Ascending aorta (tissue), 2 donors: ENCODE measurements at regions not wholly inside any gene's neighbourhood (a gene's known extent, or its start where the extent isn't known, plus 50 kb on each side); places are given as distances from the start of the nearest gene placed in this dataset.
"Not testable (repeated sequence)": the region's sequence is repeated elsewhere in the genome, so short reads cannot be mapped to it uniquely, and the experiment has no call there.

Experiments used
- DNase-seq, 2 donors: peaks; one replicate each; pipeline ENCODE4 v3.0.0-alpha.2; 2019; ENCODE audit warnings: low spot score in 2 of 2
- H3K27ac ChIP-seq, 2 donors: fragments of 200-600 bp; sonication (generic); one replicate each; pipeline ENCODE4 v1.5.1; 2016 to 2017; ENCODE audit warnings: mild to moderate bottlenecking in 1 of 2
- H3K27me3 ChIP-seq: fragments of 200-600 bp; sonication (generic); one replicate; pipeline ENCODE4 v1.5.1; 2017
- H3K36me3 ChIP-seq, 2 donors: fragments of 200-600 bp; sonication (generic); one replicate each; pipeline ENCODE4 v1.5.1; 2016
- H3K4me1 ChIP-seq, 2 donors: fragments of 200-600 bp; sonication (generic); one replicate each; pipeline ENCODE4 v1.5.1; 2016 to 2017; ENCODE audit warnings: mild to moderate bottlenecking in 1 of 2
- H3K4me3 ChIP-seq, 2 donors: fragments of 200-600 bp; sonication (generic); one replicate each; pipeline ENCODE4 v1.5.1; 2016 to 2017; ENCODE audit warnings: mild to moderate bottlenecking in 1 of 2
- H3K9me3 ChIP-seq, 2 donors: fragments of 200-600 bp; sonication (generic); one replicate each; pipeline ENCODE4 v1.5.1; 2016
- CTCF ChIP-seq, 3 experiments: fragments of 200-600 bp in 2 of 3; fragments of 450-650 bp in 1 of 3; sonication (generic) in 2 of 3; IDR thresholded peaks; one replicate each; pipeline ENCODE4 v1.5.1; 2016 to 2019; ENCODE audit warnings: antibody characterized with exemption in 3 of 3, mild to moderate bottlenecking in 1 of 3, moderate library complexity in 1 of 3
- intact Hi-C: fragments of 100-400 bp; cut with DNase I; formaldehyde crosslinking; loops from one replicate; pipeline ENCODE4 v1.15.1; 2023

DNA sequence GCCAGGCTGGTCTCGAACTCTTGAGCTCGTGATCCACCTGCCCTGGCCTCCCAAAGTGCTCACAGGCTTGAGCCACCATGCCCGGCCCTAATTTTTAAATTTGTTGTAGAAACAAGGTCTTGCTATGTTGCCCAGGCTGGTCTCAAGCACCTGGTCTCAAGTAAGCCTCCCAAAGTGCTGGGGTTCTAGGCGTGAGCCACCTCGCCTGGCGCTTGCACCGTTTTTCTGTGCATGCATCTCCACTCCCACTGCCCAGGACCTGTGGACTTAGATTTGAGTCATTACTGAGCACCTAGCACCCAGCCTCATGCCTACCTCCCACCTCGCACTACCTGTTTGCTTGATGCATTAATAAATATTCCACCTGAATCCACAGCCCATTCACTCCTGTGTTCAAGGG, 1359.1 kb downstream of the CDH12 start:
- H3K27me3 ChIP-seq, H3K27ac ChIP-seq, DNase-seq, H3K9me3 ChIP-seq, H3K4me3 ChIP-seq, intact Hi-C loops, H3K4me1 ChIP-seq: not testable (repeated sequence)
- H3K36me3 ChIP-seq, result peaks cover 15 to 23% of the 10 kb centered on the region in 2 donors

DNA sequence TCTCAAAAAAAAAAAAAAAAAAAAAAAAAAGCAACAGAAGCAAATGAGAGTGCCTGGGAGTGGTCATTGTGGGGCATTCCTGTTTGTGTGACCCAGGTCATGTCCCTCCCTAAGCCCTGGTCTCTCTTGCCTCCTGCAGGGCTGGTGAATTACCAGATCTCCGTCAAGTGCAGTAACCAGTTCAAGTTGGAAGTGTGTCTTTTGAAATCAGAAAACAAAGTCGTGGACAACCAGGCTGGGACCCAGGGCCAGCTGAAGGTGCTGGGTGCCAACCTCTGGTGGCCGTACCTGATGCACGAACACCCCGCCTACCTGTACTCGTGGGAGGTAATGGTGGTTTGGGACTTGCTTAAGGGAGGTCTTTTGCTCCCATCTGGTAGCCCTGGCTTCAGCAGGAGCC, 1362.0 kb downstream of the CDH12 start:
- H3K27me3 ChIP-seq, H3K27ac ChIP-seq, intact Hi-C loops, H3K9me3 ChIP-seq, H3K4me1 ChIP-seq, DNase-seq, H3K4me3 ChIP-seq: not testable (repeated sequence)
- H3K36me3 ChIP-seq, result peaks cover 14% of the 10 kb centered on the region in 2 donors

DNA sequence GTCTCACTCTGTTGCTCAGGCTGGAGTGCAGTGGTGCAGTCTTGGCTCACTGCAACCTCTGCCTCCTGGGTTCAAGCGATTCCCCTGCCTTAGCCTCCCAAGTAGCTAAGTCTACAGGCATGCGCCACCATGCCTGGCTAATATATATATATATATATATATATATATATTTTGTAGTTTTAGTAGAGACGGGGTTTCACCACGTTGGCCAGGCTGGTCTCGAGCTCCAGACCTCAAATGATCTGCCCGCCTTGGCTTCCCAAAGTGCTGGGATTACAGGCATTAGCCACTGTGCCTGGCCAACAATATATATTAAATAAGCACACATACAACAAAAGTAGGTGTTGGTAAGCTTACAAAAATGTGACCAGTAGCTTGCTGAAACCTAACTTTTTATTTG, 1364.3 kb downstream of the CDH12 start:
- H3K4me3 ChIP-seq, intact Hi-C loops, H3K27ac ChIP-seq, H3K9me3 ChIP-seq, H3K36me3 ChIP-seq, H3K27me3 ChIP-seq, H3K4me1 ChIP-seq, DNase-seq: not testable (repeated sequence)

- H3K27me3 ChIP-seq, result not testable (repeated sequence)
Observed at GRCh38 chr5:21485458-21486000, 1367.6 kb downstream of the CDH12 start.

DNA sequence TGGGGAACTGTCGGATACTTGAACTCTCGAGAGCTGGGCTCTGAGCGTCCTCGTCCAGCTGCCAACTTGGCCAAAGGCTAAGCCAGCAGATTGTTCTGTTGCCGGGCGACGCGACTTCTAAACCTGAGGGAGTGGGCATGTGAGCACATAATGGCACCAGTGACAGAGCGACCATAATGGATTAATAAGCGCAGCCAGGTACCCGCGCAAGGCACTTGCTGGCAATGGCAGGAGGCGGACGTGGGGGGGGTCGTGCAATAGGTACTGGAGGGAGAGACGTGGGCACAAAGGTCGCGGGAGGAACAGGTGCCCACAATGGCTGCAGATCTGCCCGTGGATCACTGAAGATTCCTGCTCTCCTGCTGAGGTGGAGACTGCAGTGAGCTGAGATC, 1368.7 kb downstream of the CDH12 start:
- intact Hi-C loops, H3K9me3 ChIP-seq, H3K4me3 ChIP-seq, H3K27me3 ChIP-seq, DNase-seq, H3K4me1 ChIP-seq, H3K27ac ChIP-seq: not testable (repeated sequence)
- peaks cover 6 to 25% of the 10 kb centered on the region in 2 donors for H3K36me3 ChIP-seq

More at GRCh38 chr5:21485458-21486000, 1367.6 kb downstream of the CDH12 start:
- H3K9me3 ChIP-seq, H3K4me3 ChIP-seq, intact Hi-C loops, H3K4me1 ChIP-seq, H3K27ac ChIP-seq, DNase-seq: not testable (repeated sequence)
- peaks cover 3 to 19% of the 10 kb centered on the region in 2 donors for H3K36me3 ChIP-seq
- peak in 1 of 3 experiments; percentile 10 for TF ChIP-seq CTCF (IDR thresholded peaks at IDR 0.05)

GRCh38 chr5:21483790-21484497, 1369.2 kb downstream of the CDH12 start:
- H3K27ac ChIP-seq, H3K4me1 ChIP-seq, H3K27me3 ChIP-seq, H3K9me3 ChIP-seq, H3K4me3 ChIP-seq, DNase-seq, intact Hi-C loops: not testable (repeated sequence)
- peaks cover 6 to 29% of the 10 kb centered on the region in 2 donors for H3K36me3 ChIP-seq

DNA sequence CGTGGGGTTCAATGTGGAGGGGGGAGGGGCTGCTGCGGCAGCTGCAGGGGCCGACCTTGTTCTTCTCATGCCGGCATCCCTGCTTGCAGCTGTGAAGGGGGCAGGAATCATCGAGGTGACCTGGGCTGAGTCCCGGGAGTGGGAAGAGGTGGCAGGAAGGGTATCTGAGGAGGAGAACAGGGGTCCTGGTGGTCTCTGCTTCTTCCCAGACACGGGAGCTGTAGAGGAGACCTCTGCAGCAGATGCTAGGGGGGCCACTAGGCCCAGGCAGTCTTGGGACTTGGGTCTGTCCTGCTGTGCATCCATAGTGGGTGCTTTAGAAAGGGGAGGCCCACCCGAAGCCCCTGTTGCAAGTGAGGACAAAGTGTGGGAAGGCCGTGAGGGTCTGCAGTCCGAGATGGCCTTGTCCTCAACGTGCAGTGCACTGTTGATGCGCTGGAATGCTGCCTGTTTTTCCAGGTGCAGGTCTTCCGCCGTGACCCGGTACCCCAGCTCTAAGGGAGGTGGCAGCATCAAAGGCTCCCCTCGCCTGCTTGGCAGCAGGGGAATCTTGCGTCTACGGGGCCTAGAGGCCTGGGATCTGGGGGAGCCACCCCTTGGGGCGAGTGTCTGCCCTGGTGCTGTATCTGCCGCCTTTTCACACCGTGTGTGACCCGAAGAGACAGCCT, 1370.0 kb downstream of the CDH12 start:
- peaks cover 6 to 33% of the 10 kb centered on the region in 2 donors for H3K36me3 ChIP-seq

GRCh38 chr5:21482522-21482921, 1370.6 kb downstream of the CDH12 start:
- H3K27me3 ChIP-seq, intact Hi-C loops: not testable (repeated sequence)
- H3K36me3 ChIP-seq, result peaks cover 6 to 33% of the 10 kb centered on the region in 2 donors

More for the DNA sequence above, 1370.0 kb downstream of the CDH12 start:
- DNase-seq, intact Hi-C loops, H3K9me3 ChIP-seq, H3K4me1 ChIP-seq, H3K27ac ChIP-seq, H3K27me3 ChIP-seq, H3K4me3 ChIP-seq: not testable (repeated sequence)

GRCh38 chr5:21481320-21482270, 1371.5 kb downstream of the CDH12 start:
- peaks cover 6 to 33% of the 10 kb centered on the region in 2 donors for H3K36me3 ChIP-seq
- DNase-seq, H3K4me3 ChIP-seq, intact Hi-C loops, H3K27ac ChIP-seq, H3K4me1 ChIP-seq, H3K27me3 ChIP-seq, H3K9me3 ChIP-seq: not testable (repeated sequence)

More at GRCh38 chr5:21482522-21482921, 1370.6 kb downstream of the CDH12 start:
- H3K27ac ChIP-seq, H3K4me1 ChIP-seq, H3K9me3 ChIP-seq, H3K4me3 ChIP-seq, DNase-seq: not testable (repeated sequence)

DNA sequence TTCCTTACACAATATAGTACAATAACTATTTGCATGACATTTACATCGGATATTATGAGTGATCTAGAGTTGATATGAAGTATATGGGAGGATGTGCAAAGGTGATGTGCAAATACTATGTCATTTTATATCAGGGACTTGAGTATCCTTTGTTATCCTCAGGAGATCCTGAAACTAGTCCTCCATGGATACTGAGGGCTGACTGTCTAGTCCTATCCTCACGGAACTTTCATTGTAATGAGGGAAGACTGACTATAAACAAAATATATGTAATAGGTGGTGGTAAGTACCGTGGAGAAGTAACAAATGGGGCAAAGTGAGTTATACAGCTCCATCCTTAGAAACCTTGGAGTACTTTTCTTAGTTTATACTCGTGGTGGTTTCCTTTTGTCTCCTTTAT, 1373.1 kb downstream of the CDH12 start:
- H3K9me3 ChIP-seq, DNase-seq, H3K4me3 ChIP-seq, H3K27me3 ChIP-seq, intact Hi-C loops, H3K27ac ChIP-seq, H3K4me1 ChIP-seq: not testable (repeated sequence)
- peaks cover 6 to 33% of the 10 kb centered on the region in 2 donors for H3K36me3 ChIP-seq

DNA sequence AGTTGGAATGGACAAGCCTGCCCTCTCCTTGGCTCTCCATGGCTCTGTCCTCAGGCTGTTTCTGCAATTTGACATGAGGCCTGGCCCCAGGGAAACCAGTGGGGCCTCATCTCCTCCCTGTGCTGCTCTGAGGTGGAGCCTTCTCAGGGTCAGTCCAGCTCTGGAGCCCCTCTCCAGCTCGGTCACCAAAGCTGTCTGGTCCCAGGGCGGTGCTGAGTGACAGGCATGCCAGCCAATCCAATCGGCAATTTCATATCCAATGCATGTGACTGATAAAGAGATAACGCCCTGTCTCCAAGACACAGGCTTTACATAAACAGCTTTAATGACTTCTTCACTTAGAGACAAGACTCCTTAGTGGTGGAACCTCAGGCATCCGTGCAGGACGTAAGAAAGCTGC, 1379.2 kb downstream of the CDH12 start:
- H3K27me3 ChIP-seq, intact Hi-C loops, H3K4me3 ChIP-seq, H3K36me3 ChIP-seq, H3K4me1 ChIP-seq, H3K27ac ChIP-seq, DNase-seq, H3K9me3 ChIP-seq: not testable (repeated sequence)

DNA sequence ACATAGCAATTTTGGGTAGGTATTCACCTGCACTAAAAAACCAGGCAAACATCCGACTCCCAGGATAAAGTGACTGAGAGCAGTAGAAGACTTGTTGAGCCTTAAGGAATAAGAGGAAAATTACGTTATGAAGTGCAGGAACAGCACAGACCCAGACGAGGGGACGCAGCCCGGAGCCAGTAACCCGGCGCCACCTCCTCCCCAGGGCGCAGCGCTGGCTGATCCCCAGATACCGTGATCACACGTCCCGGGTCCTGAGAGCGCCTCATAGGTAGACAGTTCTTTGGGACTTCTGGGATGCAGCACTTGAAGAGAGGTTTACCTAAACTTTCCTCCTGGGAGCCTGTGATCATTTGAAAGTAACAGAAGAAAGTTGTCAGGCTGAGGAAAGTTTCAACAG, 1379.7 kb downstream of the CDH12 start:
- H3K4me1 ChIP-seq, H3K27ac ChIP-seq, H3K4me3 ChIP-seq, H3K36me3 ChIP-seq, H3K9me3 ChIP-seq, DNase-seq, H3K27me3 ChIP-seq, intact Hi-C loops: not testable (repeated sequence)
